Karpas-422 (cell line): ENCODE measurements at regions not wholly inside any gene's neighbourhood (a gene's known extent, or its start where the extent isn't known, plus 50 kb on each side); places are given as distances from the start of the nearest gene placed in this dataset.
A peak's percentile ranks its signal among the peaks of the same experiment; 100 is the strongest.

Experiments
- DNase-seq: peaks from one replicate; pipeline ENCODE4 v3.0.0-alpha.2; 2015
- H2AFZ ChIP-seq: fragments of 200-600 bp; sonication (generic); 2 replicates; pipeline ENCODE4 v1.6.1; 2014; ENCODE audit warnings: antibody characterized with exemption, low read length, mixed read lengths
- H3K27ac ChIP-seq: fragments of 200-600 bp; sonication (generic); 2 replicates; pipeline ENCODE4 v1.5.1; 2014; ENCODE audit warnings: mild to moderate bottlenecking, low read length, moderate library complexity
- H3K27me3 ChIP-seq: fragments of 200-600 bp; sonication (generic); 2 replicates; pipeline ENCODE4 v1.6.1; 2014; ENCODE audit warnings: low read length, mixed read lengths
- H3K36me3 ChIP-seq: fragments of 200-600 bp; sonication (generic); 2 replicates; pipeline ENCODE4 v1.6.1; 2014; ENCODE audit warnings: low read length, mixed read lengths; ENCODE audit not compliant: insufficient read depth
- H3K4me1 ChIP-seq: fragments of 200-600 bp; sonication (generic); 2 replicates; pipeline ENCODE4 v1.6.1; 2014; ENCODE audit warnings: mild to moderate bottlenecking, low read length, mixed read lengths
- H3K4me2 ChIP-seq: fragments of 200-600 bp; sonication (generic); 2 replicates; pipeline ENCODE4 v1.6.1; 2014; ENCODE audit warnings: low read length, low read depth, mild to moderate bottlenecking; ENCODE audit not compliant: poor library complexity, severe bottlenecking
- H3K4me3 ChIP-seq: fragments of 200-600 bp; sonication (generic); 2 replicates; pipeline ENCODE4 v1.5.1; 2014; ENCODE audit warnings: mild to moderate bottlenecking, antibody characterized with exemption, low read length, mixed read lengths
- H3K79me2 ChIP-seq: fragments of 200-600 bp; sonication (generic); 2 replicates; pipeline ENCODE4 v1.6.1; 2014; ENCODE audit warnings: mild to moderate bottlenecking, low read length, mixed read lengths
- H3K9ac ChIP-seq: fragments of 200-600 bp; sonication (generic); 2 replicates; pipeline ENCODE4 v1.6.0; 2014; ENCODE audit warnings: low read length
- H3K9me2 ChIP-seq: fragments of 200-600 bp; sonication (generic), shearing (Covaris generic); replicated peaks from 2 replicates; pipeline ENCODE4 v1.6.0; 2014; ENCODE audit warnings: mild to moderate bottlenecking, low read length, moderate library complexity; ENCODE audit not compliant: insufficient read depth
- H3K9me3 ChIP-seq: fragments of 300-700, 200-600 bp; sonication (generic); 2 replicates; pipeline ENCODE4 v1.6.1; 2014; ENCODE audit warnings: low read length, mixed read lengths
- H4K20me1 ChIP-seq: fragments of 200-600 bp; sonication (generic); 2 replicates; pipeline ENCODE4 v1.6.1; 2014; ENCODE audit warnings: mild to moderate bottlenecking, antibody characterized with exemption, low read length, low read depth; ENCODE audit not compliant: insufficient read depth

- no peaks in the 10 kb centered on the region for H3K79me2 ChIP-seq
- no peak overlapping the region for H3K4me2 ChIP-seq
- no peak overlapping the region for H3K9ac ChIP-seq
- H2AFZ ChIP-seq = no peak overlapping the region
- peaks cover 11% of the 10 kb centered on the region for H3K9me3 ChIP-seq
- H3K36me3 ChIP-seq = no peaks in the 10 kb centered on the region
- no peak overlapping the region for H3K27ac ChIP-seq
- peaks cover 6% of the 10 kb centered on the region for H3K4me1 ChIP-seq
- no peak for DNase-seq
- no peaks in the 10 kb centered on the region for H3K9me2 ChIP-seq
- H3K27me3 ChIP-seq = no peaks in the 10 kb centered on the region
- no peaks in the 10 kb centered on the region for H4K20me1 ChIP-seq
- H3K4me3 ChIP-seq = no peak overlapping the region
Observed at GRCh38 chr7:115409682-115410433, 488.0 kb downstream of the MDFIC start.

- Histone ChIP-seq H3K9me3 (peaks cover 23% of the 10 kb centered on the region), H3K79me2 (no peaks in the 10 kb centered on the region), H3K27me3 (no peaks in the 10 kb centered on the region), H3K36me3 (no peaks in the 10 kb centered on the region), H3K4me2 (no peak overlapping the region), H4K20me1 (no peaks in the 10 kb centered on the region), H3K9me2 (no peaks in the 10 kb centered on the region), H3K27ac (no peak overlapping the region), H3K9ac (no peak overlapping the region), H2AFZ (no peak overlapping the region), H3K4me1 (peaks cover 3% of the 10 kb centered on the region), H3K4me3 (no peak overlapping the region)
- no peak for DNase-seq
Observed at GRCh38 chr7:115406219-115406618, 484.3 kb downstream of the MDFIC start.

- no peak for DNase-seq
- Histone ChIP-seq H3K4me1 (no peaks in the 10 kb centered on the region), H3K27ac (no peak overlapping the region), H3K4me3 (no peak overlapping the region), H3K27me3 (no peaks in the 10 kb centered on the region), H4K20me1 (no peaks in the 10 kb centered on the region), H3K36me3 (no peaks in the 10 kb centered on the region), H3K9me3 (peaks cover 22% of the 10 kb centered on the region), H3K79me2 (no peaks in the 10 kb centered on the region), H3K9ac (no peak overlapping the region), H2AFZ (no peak overlapping the region), H3K9me2 (no peaks in the 10 kb centered on the region), H3K4me2 (no peak overlapping the region)
Observed at GRCh38 chr7:115387137-115387536, 465.2 kb downstream of the MDFIC start.

- Histone ChIP-seq H3K9ac (no peak overlapping the region), H3K4me1 (no peaks in the 10 kb centered on the region), H3K79me2 (no peaks in the 10 kb centered on the region), H3K27ac (no peak overlapping the region), H3K4me3 (no peak overlapping the region), H4K20me1 (no peaks in the 10 kb centered on the region), H3K27me3 (no peaks in the 10 kb centered on the region), H3K9me3 (peaks cover 30% of the 10 kb centered on the region), H3K4me2 (no peak overlapping the region), H3K9me2 (no peaks in the 10 kb centered on the region), H3K36me3 (no peaks in the 10 kb centered on the region), H2AFZ (no peak overlapping the region)
- DNase-seq = no peak
Observed at GRCh38 chr7:115379321-115379720, 457.4 kb downstream of the MDFIC start.

- no peaks in the 10 kb centered on the region for H3K36me3 ChIP-seq
- H3K4me1 ChIP-seq = no peaks in the 10 kb centered on the region
- no peak overlapping the region for H3K27ac ChIP-seq
- H3K9ac ChIP-seq = no peak overlapping the region
- no peak overlapping the region for H2AFZ ChIP-seq
- H3K4me3 ChIP-seq = no peak overlapping the region
- H3K4me2 ChIP-seq = no peak overlapping the region
- no peaks in the 10 kb centered on the region for H3K27me3 ChIP-seq
- peaks cover 27% of the 10 kb centered on the region; the same call in 1 of the 2 replicates for H3K9me3 ChIP-seq
- DNase-seq = no peak
- H4K20me1 ChIP-seq = no peaks in the 10 kb centered on the region
- H3K79me2 ChIP-seq = no peaks in the 10 kb centered on the region
- H3K9me2 ChIP-seq = no peaks in the 10 kb centered on the region
Observed at GRCh38 chr7:115368998-115369397, 447.1 kb downstream of the MDFIC start.

GRCh38 chr7:115363916-115364315 lies 442.0 kb downstream of the MDFIC start:
- H3K27ac ChIP-seq = no peak overlapping the region
- H3K36me3 ChIP-seq = no peaks in the 10 kb centered on the region
- H3K4me2 ChIP-seq = no peak overlapping the region
- H3K79me2 ChIP-seq = no peaks in the 10 kb centered on the region
- H2AFZ ChIP-seq = no peak overlapping the region
- no peak for DNase-seq
- no peaks in the 10 kb centered on the region for H3K27me3 ChIP-seq
- no peaks in the 10 kb centered on the region for H3K4me1 ChIP-seq
- H4K20me1 ChIP-seq = no peaks in the 10 kb centered on the region
- no peak overlapping the region for H3K4me3 ChIP-seq
- no peaks in the 10 kb centered on the region for H3K9me2 ChIP-seq
- peaks cover 14% of the 10 kb centered on the region; the same call in 1 of the 2 replicates for H3K9me3 ChIP-seq
- H3K9ac ChIP-seq = no peak overlapping the region

GRCh38 chr7:115359955-115360354 lies 438.1 kb downstream of the MDFIC start:
- Histone ChIP-seq H3K36me3 (no peaks in the 10 kb centered on the region), H3K27me3 (no peaks in the 10 kb centered on the region), H3K27ac (no peak overlapping the region), H3K4me3 (no peak overlapping the region), H3K9me2 (no peaks in the 10 kb centered on the region), H2AFZ (no peak overlapping the region; the same call in 1 of the 2 replicates), H3K9me3 (no peaks in the 10 kb centered on the region; the same call in 1 of the 2 replicates), H3K4me2 (no peak overlapping the region), H3K4me1 (no peaks in the 10 kb centered on the region), H4K20me1 (no peaks in the 10 kb centered on the region), H3K9ac (no peak overlapping the region), H3K79me2 (no peaks in the 10 kb centered on the region)
- no peak for DNase-seq

- Histone ChIP-seq H3K9me3 (no peaks in the 10 kb centered on the region; the same call in 1 of the 2 replicates), H3K4me3 (no peak overlapping the region), H3K9ac (no peak overlapping the region), H4K20me1 (no peaks in the 10 kb centered on the region), H3K36me3 (no peaks in the 10 kb centered on the region), H3K9me2 (no peaks in the 10 kb centered on the region), H3K4me1 (no peaks in the 10 kb centered on the region), H3K79me2 (no peaks in the 10 kb centered on the region), H3K4me2 (no peak overlapping the region), H3K27ac (no peak overlapping the region), H3K27me3 (no peaks in the 10 kb centered on the region), H2AFZ (0 out of 2 replicates have a peak overlapping the region, but pooled peaks have one; percentile 36)
- no peak for DNase-seq
Observed at GRCh38 chr7:115359119-115359518, 437.2 kb downstream of the MDFIC start.
